Fibroblast of skin of left quadriceps (primary cell): ENCODE measurements at regions not wholly inside any gene's neighbourhood (a gene's known extent, or its start where the extent isn't known, plus 50 kb on each side); places are given as distances from the start of the nearest gene placed in this dataset.

Experiments used
- DNase-seq, 2 experiments: peaks; one replicate each; pipeline ENCODE4 v3.0.0-alpha.2; 2013; ENCODE audit warnings: low read depth in 2 of 2

GRCh38 chr18:11199477-11199876, 50.1 kb upstream of the PIEZO2 start:
- DNase-seq: no peak
